KMS-11 (cell line): ENCODE measurements at regions not wholly inside any gene's neighbourhood (a gene's known extent, or its start where the extent isn't known, plus 50 kb on each side); places are given as distances from the start of the nearest gene placed in this dataset.

Experiments used
- H2AFZ ChIP-seq: fragments of 200-600 bp; sonication (generic); 2 replicates; pipeline ENCODE4 v1.6.1; 2016; ENCODE audit warnings: antibody characterized with exemption, mixed run types, low read depth
- H3K27ac ChIP-seq: fragments of 200-600 bp; sonication (generic); 2 replicates; pipeline ENCODE4 v1.6.1; 2016; ENCODE audit warnings: mild to moderate bottlenecking, mixed run types
- H3K27me3 ChIP-seq: fragments of 200-600 bp; sonication (generic); 2 replicates; pipeline ENCODE4 v1.6.1; 2017; ENCODE audit warnings: mild to moderate bottlenecking, low read depth, mixed run types, moderate library complexity; ENCODE audit not compliant: insufficient read depth
- H3K36me3 ChIP-seq: fragments of 200-600 bp; sonication (generic); 2 replicates; pipeline ENCODE4 v1.6.1; 2017; ENCODE audit warnings: mild to moderate bottlenecking, mixed run types; ENCODE audit not compliant: insufficient read depth
- H3K4me1 ChIP-seq: fragments of 200-600 bp; sonication (generic); 2 replicates; pipeline ENCODE4 v1.6.1; 2016; ENCODE audit warnings: mild to moderate bottlenecking, low read depth, mixed run types; ENCODE audit not compliant: poor library complexity, severe bottlenecking
- H3K4me2 ChIP-seq: fragments of 200-600 bp; sonication (generic); 2 replicates; pipeline ENCODE4 v1.7.0; 2016; ENCODE audit warnings: mild to moderate bottlenecking, mixed run types
- H3K4me3 ChIP-seq: fragments of 200-600 bp; sonication (generic); IDR thresholded peaks from 2 replicates; pipeline ENCODE4 v1.6.1; 2017; ENCODE audit warnings: low read depth, low read length, mixed read lengths; ENCODE audit not compliant: insufficient read depth
- H3K79me2 ChIP-seq: fragments of 200-600 bp; sonication (generic); 2 replicates; pipeline ENCODE4 v1.6.1; 2016; ENCODE audit warnings: low read depth, mixed run types; ENCODE audit not compliant: insufficient read depth
- H3K9ac ChIP-seq: fragments of 200-600 bp; sonication (generic); 2 replicates; pipeline ENCODE4 v1.6.1; 2016; ENCODE audit warnings: mild to moderate bottlenecking, mixed run types
- H4K20me1 ChIP-seq: fragments of 200-600 bp; sonication (generic); 2 replicates; pipeline ENCODE4 v1.6.1; 2016; ENCODE audit warnings: mild to moderate bottlenecking, mixed run types; ENCODE audit not compliant: insufficient read depth
- CTCF ChIP-seq: fragments of 200-600 bp; sonication (generic); conservative IDR thresholded peaks from 2 replicates; pipeline ENCODE4 v1.6.1; 2017; ENCODE audit warnings: low read depth, mild to moderate bottlenecking, antibody characterized with exemption, low read length, moderate library complexity, mixed read lengths

GRCh38 chr2:156156580-156156979 lies 175.9 kb downstream of the NR4A2 start:
- Histone ChIP-seq H3K27me3 (no peaks in the 10 kb centered on the region), H3K4me3 (no peak overlapping the region), H3K36me3 (no peaks in the 10 kb centered on the region), H3K9ac (no peak overlapping the region), H3K79me2 (no peaks in the 10 kb centered on the region), H3K27ac (no peak overlapping the region), H3K4me1 (no peaks in the 10 kb centered on the region), H3K4me2 (no peak overlapping the region), H2AFZ (no peak overlapping the region), H4K20me1 (no peaks in the 10 kb centered on the region)
- TF ChIP-seq CTCF, result no peak

- H3K4me1 ChIP-seq, result no peaks in the 10 kb centered on the region
- TF ChIP-seq CTCF, result no peak
- no peak overlapping the region for H3K27ac ChIP-seq
- no peaks in the 10 kb centered on the region for H3K27me3 ChIP-seq
- no peak overlapping the region for H3K9ac ChIP-seq
- H3K79me2 ChIP-seq, result no peaks in the 10 kb centered on the region
- no peak overlapping the region for H3K4me3 ChIP-seq
- H3K4me2 ChIP-seq, result no peak overlapping the region
- H4K20me1 ChIP-seq, result no peaks in the 10 kb centered on the region
- H3K36me3 ChIP-seq, result no peaks in the 10 kb centered on the region
- no peak overlapping the region for H2AFZ ChIP-seq
These were observed 177.2 kb downstream of the NR4A2 start for GRCh38 chr2:156155319-156155718.

- no peak for TF ChIP-seq CTCF
- Histone ChIP-seq H3K79me2 (no peaks in the 10 kb centered on the region), H4K20me1 (no peaks in the 10 kb centered on the region), H3K4me1 (peaks cover 16% of the 10 kb centered on the region), H3K27ac (no peak overlapping the region), H3K4me3 (no peak overlapping the region), H3K27me3 (no peaks in the 10 kb centered on the region), H2AFZ (no peak overlapping the region), H3K36me3 (no peaks in the 10 kb centered on the region), H3K9ac (no peak overlapping the region), H3K4me2 (no peak overlapping the region)
These were observed 181.2 kb downstream of the NR4A2 start for GRCh38 chr2:156151351-156151750.

- Histone ChIP-seq H3K36me3 (no peaks in the 10 kb centered on the region), H3K4me1 (peaks cover 16% of the 10 kb centered on the region), H3K4me2 (peak overlapping the region; percentile 19; the same call in 1 of the 2 replicates), H2AFZ (no peak overlapping the region), H3K79me2 (no peaks in the 10 kb centered on the region), H4K20me1 (no peaks in the 10 kb centered on the region), H3K9ac (no peak overlapping the region), H3K27me3 (no peaks in the 10 kb centered on the region), H3K27ac (no peak overlapping the region), H3K4me3 (no peak overlapping the region)
- no peak for TF ChIP-seq CTCF
These were observed 184.8 kb downstream of the NR4A2 start for GRCh38 chr2:156147594-156148330.
